Muscle of arm (tissue), 1 donor: ENCODE measurements at regions not wholly inside any gene's neighbourhood (a gene's known extent, or its start where the extent isn't known, plus 50 kb on each side); places are given as distances from the start of the nearest gene placed in this dataset.
A peak's percentile ranks its signal among the peaks of the same experiment; 100 is the strongest.

Source experiments
- DNase-seq: peaks from one replicate; pipeline ENCODE4 v3.0.0-alpha.2; 2013

DNA sequence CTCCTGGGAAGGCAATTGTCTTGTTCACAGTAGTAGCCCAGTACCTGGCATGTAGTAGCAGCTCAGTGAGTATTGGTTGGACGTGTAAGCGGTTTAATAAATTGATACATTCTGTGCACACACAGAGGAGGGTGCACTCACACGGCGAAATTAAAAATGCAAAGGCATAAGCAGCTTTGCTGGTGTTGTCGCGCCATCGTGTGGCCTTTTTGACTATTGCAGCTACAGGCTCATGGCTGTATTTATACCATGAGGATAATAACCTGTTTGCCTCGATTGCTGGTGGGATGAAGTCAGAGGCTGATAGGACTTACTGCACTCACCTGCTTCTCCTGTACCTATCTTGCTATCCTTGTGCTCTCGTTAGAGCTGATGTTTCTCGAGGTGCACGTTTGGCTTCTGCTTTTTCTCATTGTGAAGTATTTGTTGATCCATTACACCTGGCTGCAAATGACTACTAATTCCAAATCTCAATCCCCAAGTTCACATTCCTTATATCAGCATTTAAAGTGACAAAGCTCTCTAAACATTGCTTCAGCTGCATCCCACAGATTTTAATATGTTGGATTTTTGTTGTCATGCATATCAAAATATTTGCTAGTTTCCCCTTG, 61.5 kb downstream of the TBXT start:
- DNase-seq, result peak; percentile 79

DNA sequence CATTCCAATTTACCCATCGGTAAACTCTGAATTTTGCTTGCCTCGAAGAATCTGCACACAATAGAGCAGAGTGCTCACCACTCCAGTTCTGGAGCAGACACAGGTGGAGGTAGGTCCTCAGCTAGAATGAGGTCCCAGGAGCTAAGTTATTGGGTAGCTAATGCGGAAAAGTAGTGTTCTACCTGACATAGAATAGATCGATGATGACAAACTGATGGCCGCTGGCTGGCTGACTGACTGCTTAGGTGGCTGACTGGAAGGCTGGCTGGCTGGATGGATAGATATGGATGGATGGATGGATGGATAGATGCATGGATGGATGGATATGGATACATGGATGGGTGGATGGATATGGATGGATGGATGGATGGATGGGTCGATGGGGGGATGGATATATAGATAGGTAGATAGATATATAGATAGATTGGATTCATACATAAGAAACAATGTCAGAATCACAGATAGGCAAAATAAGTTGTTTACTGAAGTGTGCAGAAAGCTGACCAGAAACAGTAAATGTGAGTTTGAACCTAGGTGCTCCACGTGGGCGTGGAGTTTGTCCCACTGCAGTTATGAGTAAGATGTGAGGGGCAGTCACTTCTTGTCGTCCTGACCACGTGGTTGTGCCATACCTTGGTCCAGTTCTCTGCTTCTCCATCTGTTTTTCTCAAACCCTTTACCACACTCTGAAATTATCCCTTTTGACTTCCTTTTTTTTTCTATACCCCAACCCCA, 62.1 kb downstream of the TBXT start:
- DNase-seq, result no peak

DNA sequence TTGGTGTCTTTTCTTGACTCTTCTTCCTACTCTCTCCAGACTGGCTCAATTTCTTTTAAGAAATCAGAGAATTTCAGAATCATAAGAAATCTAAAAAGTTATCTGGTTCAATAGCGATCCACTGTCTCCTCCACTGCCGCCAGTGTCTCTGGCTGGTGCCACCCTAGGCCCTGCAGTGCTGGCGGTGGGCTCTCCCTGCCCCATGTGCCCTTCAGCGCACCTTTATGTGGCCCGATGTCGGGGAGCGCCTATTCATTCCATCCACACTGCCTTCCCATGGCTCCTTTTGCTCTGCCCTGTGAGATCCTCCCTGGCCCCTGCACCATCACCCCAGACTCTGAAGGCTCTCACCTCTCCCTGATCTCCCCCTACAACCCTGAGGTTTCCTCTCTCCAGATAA, 62.8 kb downstream of the TBXT start:
- no peak for DNase-seq

DNA sequence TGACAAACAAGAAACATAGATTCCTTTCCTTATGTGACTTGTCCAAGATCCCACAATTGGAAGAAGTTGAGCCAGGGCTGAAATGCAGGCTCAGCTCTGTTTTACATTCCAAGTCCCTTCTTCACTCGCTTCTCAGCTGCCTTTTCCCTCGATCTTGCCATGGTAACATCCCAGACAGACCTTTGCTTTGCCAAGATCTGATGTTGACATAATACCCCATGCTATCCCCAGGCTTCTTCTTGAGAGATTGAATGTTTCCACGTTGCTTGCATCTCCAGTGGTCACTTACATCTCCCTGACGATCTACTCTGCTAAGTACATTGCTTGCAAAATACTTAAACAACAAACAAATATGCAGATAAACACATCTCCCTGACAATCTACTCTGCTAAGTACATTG, 63.5 kb downstream of the TBXT start:
- no peak for DNase-seq

DNA sequence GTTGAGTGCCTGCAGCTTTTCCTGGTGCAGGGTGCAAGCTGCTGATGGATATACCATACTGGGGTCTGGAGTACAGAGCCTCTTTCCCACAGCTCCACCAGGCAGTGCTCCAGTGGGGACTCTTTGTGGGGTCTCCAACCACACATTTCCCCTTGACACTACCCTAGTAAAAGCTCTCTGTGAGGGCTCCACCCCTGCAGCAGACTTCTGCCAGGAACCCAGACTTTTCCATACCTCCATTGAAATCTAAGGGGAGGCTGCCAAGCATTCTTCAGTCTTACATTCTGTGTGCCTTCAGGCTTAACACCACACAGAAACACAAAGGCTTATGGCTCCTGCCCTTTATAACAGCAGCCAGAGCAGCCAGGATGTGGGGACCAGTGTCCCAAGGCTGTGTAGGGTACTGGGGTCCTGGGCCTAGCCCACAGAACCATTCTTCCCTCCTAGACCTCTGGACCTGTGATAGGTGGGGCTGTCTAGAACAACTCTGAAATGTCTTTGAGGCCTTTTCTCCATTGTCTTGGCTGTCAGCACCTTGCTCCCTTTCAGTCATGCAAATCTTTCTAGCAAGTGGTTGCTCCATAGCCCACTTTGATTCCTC, 65.7 kb downstream of the TBXT start:
- no peak for DNase-seq

DNA sequence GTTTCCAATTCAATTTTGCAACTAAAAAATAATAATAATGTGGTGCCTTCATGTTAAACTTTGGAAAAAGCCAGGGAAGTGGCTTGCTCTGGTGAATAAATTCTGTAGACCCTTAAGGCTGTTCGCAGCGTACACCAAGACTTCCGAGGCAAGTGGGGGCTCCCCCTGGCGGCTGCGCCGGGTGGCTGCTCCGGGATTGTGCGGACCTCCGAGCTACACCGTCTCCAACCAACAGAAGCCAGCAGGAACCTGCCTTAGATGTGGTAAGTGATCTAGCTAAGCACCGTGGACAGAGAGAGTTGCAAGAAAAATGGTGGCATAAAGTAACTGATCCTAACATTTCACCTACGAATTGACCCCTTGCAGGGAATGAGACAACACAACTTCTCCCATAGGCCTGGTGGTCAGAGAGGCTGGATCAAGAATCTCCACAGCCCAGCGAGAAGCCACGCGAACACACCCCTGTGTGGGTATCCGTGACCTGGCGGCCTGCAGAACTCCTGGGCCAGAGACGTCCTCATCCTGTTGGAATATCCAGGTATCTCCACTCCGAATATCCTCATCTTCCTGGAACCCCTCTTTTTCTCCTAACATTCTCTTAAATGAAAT, 69.6 kb downstream of the TBXT start:
- peak; percentile 79 for DNase-seq

DNA sequence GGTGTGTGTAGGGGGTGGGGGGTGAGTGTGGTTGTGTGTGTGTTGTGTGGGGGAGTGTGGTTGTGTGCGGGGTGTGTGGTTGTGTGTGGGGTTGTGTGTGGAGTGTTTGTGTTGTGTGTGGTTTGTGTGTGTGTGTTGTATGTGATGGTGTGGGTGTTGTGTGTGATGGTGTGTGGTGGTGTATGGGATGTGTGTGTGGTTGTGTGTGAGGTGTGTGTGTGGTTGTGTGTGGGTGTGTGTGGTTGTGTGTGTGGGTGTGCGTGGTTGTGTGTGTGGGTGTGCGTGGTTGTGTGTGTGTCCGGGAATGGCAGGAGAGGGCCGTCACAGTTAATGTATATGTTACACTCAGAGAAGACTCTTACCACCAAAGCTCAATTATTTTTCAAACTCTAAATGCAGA, 79.8 kb downstream of the TBXT start:
- no peak for DNase-seq

DNA sequence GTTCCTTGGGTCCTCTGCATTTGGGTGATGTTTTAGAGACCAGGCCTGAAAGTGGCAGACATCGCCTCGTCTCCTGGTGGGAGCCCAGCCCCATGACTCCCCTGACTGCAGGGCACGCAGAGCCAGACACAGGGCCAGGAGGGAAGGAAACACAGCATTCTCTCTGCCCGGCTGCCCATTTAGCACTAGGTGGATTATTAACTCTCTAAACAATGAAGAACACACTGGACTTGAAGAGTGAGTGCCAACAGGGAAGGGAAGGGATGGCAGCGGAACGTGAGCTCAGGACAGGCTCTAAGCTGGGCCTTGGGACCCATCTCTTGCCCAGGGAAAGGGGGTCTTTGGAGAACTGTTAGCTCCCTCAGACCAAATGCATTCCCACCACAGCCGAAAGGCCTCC, 80.4 kb downstream of the TBXT start:
- DNase-seq, result no peak

DNA sequence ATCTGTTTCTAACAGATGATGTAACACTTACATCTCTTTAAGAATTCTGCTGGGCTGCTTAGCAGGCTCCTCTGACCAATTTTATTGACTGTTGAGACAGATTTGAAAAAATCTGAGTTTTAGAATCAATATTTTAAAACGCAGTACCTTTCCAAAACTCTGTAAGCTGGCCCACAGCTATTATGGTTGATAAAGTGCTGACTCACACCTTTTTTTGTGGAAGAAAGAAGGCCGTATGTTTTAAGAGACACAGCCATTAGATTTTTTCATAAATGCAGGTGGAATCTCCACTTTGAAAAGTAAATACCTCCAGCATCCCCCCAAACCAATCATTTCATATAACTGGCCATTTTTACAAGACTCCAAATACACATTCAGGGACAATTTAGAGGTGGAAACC, 82.2 kb downstream of the TBXT start:
- DNase-seq, result no peak

DNA sequence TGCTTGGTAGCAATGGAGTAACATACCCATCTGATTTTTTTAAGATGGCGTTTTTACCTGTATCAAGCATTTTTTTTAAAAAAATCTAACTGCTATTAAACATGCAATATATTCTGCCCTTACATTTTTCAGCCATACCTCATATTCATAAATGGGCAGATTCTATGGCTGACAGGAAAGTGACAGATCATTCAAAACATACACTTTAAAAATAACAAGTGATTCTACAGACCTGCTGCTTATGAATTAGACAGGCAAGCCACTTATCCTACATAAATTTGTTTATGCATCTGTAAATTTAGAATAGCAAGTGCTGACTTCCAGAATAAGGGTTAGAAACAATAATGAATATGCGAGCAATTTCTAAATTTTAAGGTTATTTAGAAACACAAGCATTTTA, 82.7 kb downstream of the TBXT start:
- no peak for DNase-seq

DNA sequence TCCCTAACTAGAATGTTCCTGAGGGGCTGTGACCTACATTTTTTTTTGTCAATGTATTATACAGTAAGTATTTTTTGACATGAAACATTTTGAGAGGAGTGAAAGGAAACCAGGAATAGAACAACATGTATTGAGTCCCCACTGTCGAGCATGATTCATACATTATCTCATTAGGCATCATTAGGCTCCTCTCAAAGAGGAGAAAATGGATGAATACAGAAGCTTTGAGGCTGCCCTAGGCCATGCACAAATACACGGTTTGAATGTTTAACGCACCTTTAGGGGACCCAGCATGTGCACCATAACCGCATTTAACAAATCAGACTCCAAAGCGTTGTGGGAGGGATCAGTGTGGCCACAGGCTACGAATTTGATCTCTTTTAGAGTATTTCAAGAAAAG, 87.8 kb downstream of the TBXT start:
- no peak for DNase-seq

DNA sequence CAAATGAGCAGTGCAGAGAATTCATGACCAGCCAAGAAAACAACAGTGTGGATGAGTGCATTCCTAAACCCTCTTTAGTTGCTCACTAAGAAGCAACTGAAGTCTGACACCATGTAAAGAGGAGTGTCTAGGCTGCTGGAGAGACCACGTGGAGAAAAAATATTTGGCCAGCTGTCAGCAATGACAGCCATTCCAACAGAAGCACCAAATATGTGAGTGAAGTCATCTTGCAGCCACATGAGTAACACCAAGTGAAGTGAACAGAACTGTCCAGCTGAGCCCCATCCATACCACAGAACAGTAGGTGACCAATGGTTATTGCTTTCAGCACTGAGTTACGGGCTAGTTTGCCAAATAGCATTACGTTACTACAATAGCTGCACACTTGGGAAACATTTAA, 89.4 kb downstream of the TBXT start:
- no peak for DNase-seq

DNA sequence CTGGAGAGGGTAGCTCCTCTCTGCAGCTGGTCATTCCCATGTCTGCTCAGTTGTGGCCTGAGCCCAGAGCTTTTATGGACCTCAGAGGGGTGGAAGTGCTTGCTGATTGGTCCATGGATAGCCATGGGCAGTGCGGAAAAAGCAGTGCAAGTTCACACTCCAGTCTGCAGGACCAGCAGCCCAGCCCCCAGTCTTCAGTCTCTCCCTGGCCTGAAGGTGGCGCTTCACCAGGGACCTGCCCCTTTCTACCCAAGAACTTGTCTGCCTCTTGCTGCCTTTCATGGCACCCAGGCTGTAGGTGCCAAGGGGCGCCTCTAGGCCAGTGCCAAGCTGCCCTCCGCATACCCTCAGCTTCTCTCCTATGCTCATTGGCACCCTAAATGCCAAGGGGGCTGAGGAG, 91.0 kb downstream of the TBXT start:
- DNase-seq, result no peak

DNA sequence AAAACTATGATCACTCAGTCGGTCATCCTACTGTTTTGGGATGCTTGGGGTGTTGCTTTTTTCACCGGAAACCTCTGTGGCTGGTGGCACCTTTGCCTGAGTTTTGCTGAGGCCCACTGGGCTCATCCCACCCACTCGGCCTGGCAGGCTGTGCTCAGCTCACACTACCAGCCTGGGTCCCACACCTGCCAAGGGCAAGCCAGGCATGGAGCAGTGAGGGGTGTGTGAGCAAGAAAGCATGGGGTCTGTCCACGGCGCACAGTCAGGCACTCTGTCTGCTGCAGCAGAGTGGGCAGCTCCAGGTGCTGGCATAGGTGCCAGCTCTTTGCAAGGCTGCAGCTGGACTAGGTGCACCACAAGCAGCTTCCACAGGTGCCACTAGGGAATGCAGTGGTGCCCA, 91.7 kb downstream of the TBXT start:
- DNase-seq, result no peak

DNA sequence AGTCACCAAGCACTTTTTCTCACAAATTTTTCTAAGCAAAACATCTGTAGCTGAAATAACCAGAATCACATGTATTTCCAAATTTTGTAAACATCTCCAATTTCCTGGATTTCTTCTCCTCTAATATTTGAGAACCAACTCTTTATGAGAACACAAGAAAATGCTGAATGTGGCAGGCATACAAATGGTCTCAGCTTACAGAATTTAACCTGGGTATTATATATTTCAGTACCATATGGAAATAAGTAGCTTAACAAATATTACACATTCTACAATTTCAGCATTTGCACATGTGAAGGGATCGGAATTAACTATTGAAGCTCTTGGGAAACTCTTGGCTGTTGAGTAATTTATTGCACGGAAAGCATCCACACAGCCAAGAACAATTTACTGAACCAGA, 92.5 kb downstream of the TBXT start:
- no peak for DNase-seq

DNA sequence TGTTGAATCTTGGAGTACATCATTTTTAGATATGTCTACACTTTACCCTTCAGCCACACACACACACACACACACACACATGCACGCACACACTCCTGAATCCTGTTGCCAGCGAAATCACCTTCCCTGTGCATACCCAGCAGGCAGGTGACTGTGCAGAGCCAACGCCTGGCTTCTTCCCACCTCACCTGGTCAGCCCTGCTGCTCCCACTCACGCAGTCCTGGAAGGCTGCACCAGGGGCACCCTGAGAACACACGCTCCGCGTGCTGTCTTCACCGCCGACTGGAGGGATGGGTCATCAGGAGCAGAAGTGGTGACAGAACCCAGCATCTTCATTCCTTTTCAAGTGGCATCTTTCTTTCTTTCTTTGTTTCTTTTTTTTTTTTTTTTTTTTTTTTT, 94.6 kb downstream of the TBXT start:
- no peak for DNase-seq

DNA sequence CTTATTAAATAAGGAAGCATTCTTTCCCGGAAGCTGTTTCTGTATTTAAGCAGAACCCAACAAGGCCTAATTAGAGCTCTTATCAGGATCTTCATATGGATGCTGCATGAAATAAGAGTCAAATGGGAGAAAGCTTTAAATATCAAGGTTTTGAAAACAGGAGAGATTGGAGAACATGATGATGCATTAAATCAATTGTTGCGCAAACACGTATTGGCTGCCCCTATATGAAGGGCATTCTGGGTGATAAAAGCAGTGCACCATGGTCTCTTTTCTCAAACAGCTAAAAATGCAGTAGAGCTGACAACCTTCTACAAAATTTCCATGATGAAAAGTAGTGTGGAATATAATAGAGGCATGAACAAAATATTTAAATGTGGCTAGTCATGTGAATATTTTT, 98.9 kb downstream of the TBXT start:
- no peak for DNase-seq

DNA sequence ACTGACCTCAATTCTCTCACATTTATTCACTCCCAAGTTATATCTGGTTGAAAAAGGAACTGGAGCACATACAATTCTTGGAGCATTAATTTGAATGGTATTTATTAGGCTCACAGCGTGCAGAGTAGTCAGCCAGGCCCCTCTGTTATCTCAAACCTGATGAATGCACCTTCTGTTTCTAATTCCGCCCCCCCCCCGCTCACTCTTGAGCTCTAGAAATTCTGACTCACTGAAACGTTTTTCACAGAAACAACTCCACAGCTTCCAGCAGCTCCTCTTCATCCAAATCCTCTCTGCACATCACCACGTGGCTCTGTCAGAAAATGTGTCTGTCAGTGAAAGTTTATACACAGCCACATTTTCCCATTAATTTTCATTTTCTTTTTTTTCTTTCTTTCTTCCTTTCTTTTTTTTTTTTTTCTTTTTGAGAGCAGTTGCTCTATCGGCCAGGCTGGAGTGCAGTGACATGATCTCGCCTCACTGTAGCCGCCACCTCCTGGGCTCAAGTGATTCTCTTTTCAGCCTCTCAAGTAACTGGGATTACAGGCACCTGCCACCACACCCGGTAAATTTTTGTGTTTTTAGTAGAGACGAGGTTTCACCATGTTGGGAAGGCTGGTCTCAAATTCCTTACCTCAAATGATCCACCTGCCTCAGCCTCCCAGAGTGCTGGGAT, 109.4 kb downstream of the TBXT start:
- peak; percentile 47 for DNase-seq

DNA sequence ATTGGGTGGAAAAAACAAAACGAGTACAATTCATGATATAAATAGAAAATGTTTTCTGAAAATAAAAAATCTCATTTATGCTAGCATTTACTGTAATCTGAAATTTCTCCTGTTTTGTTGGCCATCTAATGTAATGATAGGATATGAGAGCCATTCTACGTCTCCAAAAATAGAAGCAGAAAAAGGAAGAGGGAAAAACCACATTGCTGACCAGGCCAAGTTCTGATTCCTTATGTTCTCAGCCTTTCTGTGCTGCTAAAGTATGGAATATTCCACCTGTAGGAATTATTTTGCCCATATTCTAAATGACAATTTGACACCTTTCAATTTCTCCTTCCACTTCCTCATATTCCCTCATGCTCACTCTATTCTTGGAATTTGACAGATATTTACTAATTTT, 110.2 kb downstream of the TBXT start:
- peak; percentile 11 for DNase-seq

DNA sequence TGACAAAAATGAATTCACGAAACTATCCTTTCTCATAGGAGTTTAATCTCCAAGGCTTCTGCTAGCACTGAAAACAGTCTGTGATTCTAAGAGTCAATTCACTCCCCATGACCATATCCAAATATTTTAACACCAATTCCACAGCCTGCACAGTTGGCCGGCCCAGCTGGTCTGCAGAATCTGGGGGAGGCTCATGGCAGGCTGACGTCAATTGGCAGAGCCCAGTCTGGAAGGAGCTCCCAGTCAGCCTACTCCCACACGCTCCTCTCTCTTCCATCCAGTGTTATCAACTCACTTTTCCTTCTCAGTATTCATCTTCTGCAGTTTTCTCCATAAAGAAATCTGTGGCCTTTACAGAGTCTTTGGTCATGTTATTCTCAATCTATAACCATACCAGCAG, 111.0 kb downstream of the TBXT start:
- peak; percentile 35 for DNase-seq

DNA sequence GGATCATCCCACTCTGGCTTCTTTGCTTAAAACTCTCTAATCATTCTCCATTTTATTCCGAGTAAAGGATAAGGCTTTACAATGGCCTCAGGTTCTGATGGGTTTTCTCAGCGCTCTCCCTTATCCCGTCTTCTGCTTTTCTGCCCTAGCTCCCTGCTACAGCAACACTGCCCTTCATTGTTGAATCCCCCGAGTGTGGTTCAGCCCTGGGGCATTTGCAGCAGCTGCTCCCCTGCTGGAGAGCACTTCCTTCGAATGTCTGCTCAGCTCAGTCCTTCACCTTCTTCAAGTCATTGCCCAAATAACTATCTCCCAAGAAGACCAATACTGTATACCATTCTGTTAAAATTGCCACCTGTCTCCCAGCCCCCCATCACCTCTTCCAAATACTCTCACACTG, 111.8 kb downstream of the TBXT start:
- no peak for DNase-seq

DNA sequence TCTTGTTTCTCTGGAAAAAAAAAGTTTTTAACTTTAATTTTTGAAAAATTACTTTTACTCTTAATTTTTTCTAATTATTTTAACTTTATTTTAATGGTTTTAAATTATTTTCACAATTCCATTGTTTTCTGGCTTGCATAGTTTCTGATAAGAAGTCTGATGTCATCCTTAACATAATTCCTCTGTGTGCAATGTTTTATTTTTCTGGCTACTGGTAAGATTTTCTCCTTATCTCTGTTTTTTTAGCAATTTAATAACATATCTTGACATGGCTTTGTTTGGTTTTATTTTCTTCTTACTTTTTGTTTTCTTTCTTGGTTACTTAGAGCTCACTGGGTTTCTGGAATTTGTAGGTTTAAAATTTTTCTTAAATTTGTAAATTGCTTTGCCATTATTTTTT, 114.8 kb downstream of the TBXT start:
- DNase-seq, result no peak

DNA sequence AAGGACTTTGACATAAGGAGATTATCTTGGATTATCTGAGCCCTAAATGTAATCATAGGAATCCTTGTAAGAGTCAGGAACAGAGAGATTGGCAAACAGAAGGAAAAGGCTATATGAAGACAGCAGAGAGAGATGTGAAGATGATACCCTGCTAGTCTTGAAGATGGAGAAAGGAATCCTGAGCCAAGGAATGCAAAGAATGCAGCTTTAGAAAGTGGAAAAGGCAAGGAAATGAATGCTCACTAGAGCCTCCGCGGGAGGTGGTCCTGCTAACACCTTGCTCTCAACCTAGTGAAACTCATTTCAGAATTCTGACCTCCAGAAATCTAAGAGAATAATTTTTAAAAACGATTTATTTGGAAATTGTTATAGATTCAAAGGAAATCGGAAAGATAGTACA, 117.1 kb downstream of the TBXT start:
- no peak for DNase-seq
